GM21526 (cell line): ENCODE measurements at regions not wholly inside any gene's neighbourhood (a gene's known extent, or its start where the extent isn't known, plus 50 kb on each side); places are given as distances from the start of the nearest gene placed in this dataset.

ENCODE experiments used
- ATAC-seq: cut with Tn5 transposase; IDR thresholded peaks from one replicate; pipeline ENCODE4 v1.9.1; 2021; ENCODE audit warnings: moderate library complexity; ENCODE audit not compliant: unreplicated experiment, low FRiP score

DNA sequence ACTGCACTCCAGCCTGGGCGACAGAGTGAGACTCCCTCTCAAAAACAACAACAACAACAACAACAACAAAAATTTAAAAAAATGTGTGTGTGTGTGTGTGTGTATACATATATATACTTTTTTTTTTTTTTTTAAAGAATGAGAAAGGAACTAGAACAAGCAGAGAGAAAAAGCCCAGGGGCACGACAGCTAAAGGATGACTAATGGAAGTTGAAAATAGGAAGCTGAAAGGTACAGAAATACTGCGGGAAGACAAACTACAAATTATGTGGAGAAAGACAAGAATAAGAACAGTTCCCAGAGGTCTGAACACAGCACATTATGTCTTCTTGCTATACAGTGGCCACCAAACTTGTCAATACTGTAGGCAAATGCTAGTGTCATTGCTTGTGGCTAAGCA is 141.9 kb upstream of the PRSS1 start:
- no peak for ATAC-seq

GRCh38 chr7:142606081-142606480 is 143.2 kb upstream of the PRSS1 start:
- no peak for ATAC-seq

DNA sequence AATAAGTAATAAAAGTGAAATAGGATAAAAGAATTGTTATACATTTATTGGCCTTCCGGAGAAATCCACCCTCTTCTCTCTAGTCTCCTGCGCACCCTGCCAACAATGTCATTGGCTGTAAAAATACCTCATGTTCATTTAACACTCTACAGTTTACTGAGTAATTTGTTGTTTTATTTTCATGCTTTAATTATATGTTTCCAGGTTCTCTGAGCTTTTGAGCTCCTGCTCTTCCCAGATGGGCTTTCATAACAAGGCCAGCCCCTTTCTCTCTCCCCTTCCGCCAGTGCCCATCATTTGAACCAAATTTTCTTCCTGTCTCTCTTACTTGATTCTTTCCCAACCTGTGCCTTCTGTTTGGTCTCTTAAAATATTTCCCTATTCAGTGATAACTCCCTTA is 144.6 kb upstream of the PRSS1 start:
- no peak for ATAC-seq

- no peak for ATAC-seq
These were observed 145.3 kb upstream of the PRSS1 start for GRCh38 chr7:142603870-142604448.

DNA sequence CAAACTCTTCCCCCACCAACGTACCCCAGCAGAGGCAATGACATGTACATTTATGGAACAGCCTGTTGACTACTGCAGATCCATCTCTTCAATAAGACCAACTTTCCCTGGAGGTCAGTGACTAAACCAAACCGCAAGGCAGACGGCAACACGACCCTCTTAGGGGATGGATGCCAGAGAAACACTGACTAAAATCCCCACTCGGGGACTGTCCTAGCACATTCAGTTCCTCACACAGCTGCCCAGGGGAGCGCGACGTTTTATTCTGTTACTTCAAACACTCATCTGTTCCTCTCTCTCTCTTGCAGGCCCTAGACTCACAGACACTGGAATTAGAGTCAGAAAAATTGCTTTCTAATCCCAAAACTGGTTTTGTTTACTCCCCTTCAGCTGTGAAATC is 146.5 kb upstream of the PRSS1 start:
- ATAC-seq = no peak

- ATAC-seq = no peak
These were observed 147.1 kb upstream of the PRSS1 start for GRCh38 chr7:142602183-142602582.

- no peak for ATAC-seq
These were observed 151.0 kb upstream of the PRSS1 start for GRCh38 chr7:142598297-142598696.

DNA sequence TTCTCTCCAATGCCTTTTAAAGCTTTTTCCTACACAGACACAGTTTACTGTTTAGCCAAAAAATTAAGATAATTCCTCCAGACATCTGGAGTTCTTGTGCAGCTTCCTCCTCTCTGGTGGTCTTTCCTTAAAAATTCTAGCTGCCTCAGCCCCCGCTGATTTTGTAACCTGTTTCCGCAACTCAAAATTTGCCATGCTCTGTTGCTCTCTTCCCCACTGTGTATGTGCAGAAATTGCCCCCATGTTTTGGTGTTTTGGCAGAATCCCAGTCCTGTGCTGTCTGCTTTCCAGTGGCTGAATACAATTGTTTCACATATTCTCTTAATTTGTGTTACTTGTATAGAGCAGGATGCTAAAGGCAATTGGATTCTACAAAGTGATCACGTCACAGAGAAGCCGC is 151.7 kb upstream of the PRSS1 start:
- ATAC-seq = no peak

- no peak for ATAC-seq
These were observed 153.3 kb upstream of the PRSS1 start for GRCh38 chr7:142595816-142596516.

GRCh38 chr7:142594078-142594477 is 155.2 kb upstream of the PRSS1 start:
- ATAC-seq = no peak

GRCh38 chr7:142593106-142593505 is 156.2 kb upstream of the PRSS1 start:
- ATAC-seq = no peak

- no peak for ATAC-seq
These were observed 156.6 kb upstream of the PRSS1 start for GRCh38 chr7:142592664-142593063.

GRCh38 chr7:142592231-142592630 is 157.0 kb upstream of the PRSS1 start:
- ATAC-seq = no peak

DNA sequence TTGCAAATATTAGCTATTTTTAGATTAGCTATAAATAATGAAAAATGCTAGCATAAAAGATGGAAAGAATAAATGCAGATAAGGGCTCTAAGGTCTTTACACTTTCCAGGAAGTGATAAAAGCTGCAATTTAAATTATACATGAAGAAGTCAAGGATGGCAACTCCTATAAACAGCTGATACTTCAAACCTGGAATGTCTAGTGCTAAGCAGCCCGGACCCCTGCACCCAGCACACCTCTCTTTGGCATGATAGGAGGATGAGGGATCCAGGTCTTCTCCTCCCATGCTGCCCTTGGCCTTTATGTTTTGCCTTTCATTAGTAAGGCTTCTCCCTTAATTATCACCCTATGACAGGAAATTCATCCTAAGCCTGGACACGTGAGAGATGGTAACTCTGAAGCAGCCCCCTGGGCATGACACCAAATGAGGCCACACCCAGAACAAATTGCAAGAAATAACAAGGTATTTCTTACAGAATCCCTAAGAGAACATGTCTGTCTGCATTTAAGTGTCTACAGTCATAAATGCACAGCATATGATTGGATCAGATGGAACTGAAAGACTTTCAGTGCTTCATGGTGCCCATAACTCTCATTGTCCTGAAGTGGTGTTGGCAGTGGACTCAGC is 158.3 kb upstream of the PRSS1 start:
- ATAC-seq = no peak

DNA sequence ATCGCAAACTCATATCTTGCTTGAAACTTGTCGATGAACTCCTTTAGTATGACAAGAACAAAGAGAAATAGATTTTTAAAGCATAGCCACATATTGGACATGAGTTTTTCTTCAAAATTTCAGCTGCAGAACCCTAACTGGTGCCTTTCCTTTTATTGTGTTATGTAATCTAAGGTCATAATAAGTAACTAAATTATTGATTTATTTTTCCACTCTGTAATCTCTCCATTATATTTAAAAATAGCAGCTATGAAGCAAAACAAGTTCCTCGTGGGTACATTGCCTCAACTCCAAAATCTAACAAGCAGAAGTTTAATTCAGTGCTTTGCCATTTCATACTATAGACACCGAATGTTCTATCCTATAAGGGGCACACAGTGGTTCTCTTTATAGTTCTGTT is 159.2 kb upstream of the PRSS1 start:
- ATAC-seq = no peak

DNA sequence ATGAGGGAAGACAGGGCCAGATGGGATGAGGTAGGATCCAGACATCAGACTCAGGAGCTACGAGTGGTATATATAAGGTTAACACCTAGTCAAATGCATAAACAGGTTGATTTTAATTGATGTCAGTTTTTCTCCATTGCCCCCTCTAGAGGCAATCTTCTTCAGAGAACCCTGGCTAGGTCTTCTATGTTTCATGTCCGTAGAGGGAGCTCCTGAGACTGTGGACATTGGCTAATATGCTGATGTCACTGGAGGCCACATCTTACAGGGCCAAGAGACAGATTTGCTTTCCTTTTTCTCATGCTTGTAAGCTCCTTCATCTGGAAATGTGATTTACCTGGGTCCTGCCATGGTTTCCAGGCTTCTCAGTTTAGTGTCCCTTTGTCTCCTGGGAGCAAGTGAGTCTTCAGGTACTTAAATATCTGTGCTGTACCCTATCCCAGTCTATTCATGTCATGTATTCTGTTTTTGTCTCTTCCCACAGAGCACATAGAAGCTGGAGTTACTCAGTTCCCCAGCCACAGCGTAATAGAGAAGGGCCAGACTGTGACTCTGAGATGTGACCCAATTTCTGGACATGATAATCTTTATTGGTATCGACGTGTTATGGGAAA is 161.6 kb upstream of the PRSS1 start:
- peak; percentile 82 for ATAC-seq

DNA sequence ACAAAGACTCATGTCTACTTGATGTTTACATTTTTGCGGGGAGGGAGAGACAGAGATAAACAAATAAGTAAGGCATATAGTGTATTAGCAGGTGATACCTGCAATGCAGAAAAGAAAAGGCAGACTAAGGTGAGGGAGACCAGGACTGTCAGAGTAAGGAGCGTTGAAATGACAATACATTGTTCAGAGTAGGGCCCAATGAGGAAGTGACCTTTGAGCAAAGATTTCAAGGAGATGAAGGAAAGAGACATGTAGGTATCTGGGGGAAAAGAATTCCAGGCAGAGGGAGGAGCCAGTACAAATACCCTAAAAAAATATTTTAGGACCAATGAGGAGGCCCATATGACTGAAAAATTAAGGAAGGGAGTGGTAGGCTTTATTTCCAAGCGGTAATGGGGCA is 162.7 kb upstream of the PRSS1 start:
- no peak for ATAC-seq

GRCh38 chr7:142585425-142585824 is 163.8 kb upstream of the PRSS1 start:
- no peak for ATAC-seq

GRCh38 chr7:142584765-142585164 is 164.5 kb upstream of the PRSS1 start:
- ATAC-seq = no peak

GRCh38 chr7:142583446-142583845 is 165.8 kb upstream of the PRSS1 start:
- ATAC-seq = peak; percentile 59

GRCh38 chr7:142582351-142582750 is 166.9 kb upstream of the PRSS1 start:
- no peak for ATAC-seq

DNA sequence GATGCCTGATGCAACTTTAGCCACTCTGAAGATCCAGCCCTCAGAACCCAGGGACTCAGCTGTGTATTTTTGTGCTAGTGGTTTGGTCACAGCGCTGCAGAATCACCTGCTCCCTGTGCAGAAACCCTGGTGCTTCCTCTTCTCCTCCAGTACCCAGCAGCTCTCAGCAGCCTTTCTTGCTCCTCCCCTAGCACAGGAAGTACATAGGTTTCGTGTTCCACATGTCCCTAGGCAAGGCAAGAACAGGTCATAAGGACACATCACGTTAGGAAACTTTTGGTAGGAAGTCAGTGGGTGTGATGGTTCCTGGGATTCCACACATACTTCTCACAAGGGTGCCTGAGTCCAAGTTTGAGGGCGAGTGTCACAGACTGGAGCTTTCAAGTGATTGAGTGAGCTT is 167.9 kb upstream of the PRSS1 start:
- peak; percentile 79 for ATAC-seq
